GM12878 (cell line): ENCODE measurements at regions not wholly inside any gene's neighbourhood (a gene's known extent, or its start where the extent isn't known, plus 50 kb on each side); places are given as distances from the start of the nearest gene placed in this dataset.

Source experiments
- ATAC-seq: fragments of 200-7000 bp; cut with Tn5 transposase; 3 replicates; pipeline ENCODE4 v1.9.1; 2020; ENCODE audit warnings: mild to moderate bottlenecking, moderate library complexity
- BruUV-seq: library from RNA; stranded (reverse); fragments of 400-500 nt; replicated peaks from 2 replicates; lab custom pipeline; 2021; lab: Mats Ljungman, UMichigan
- CTCF ChIA-PET: fragments of 300-600 bp; sonication (Branson Sonifier 250); formaldehyde crosslinking; extraction: SDS; loops from one replicate; lab custom pipeline; 2021; ENCODE audit warnings: inconsistent platforms; lab: Yijun Ruan, JAX
- POLR2A ChIA-PET: fragments of 350-600 bp; formaldehyde crosslinking; extraction: SDS; loops from one replicate; lab custom pipeline; 2021; ENCODE audit warnings: inconsistent platforms; lab: Charles Lee
- RAD21 ChIA-PET: fragments of 300-600 bp; sonication (Branson Sonifier 250); formaldehyde crosslinking; loops from one replicate; lab custom pipeline; 2023; ENCODE audit warnings: antibody characterized with exemption; ENCODE audit not compliant: unreplicated experiment; lab: Charles Lee
- SMC1A ChIA-PET: fragments of 300-600 bp; sonication (Branson Sonifier 250); formaldehyde crosslinking; loops from one replicate; lab custom pipeline; 2023; ENCODE audit not compliant: unreplicated experiment, uncharacterized antibody; lab: Charles Lee
- DNase-seq: peaks from one replicate; pipeline ENCODE4 v3.0.0-alpha.2; 2011; ENCODE audit warnings: low read depth, low spot score
- FAIRE-seq: peaks from 3 replicates; lab custom pipeline; 2011; peaks lifted over from hg19 to GRCh38; lab: Jason Lieb, UNC
- H2AFZ ChIP-seq: 2 replicates; pipeline ENCODE4 v1.6.0; 2011; ENCODE audit warnings: low read depth, low read length, control low read depth; ENCODE audit not compliant: control insufficient read depth
- H3K27ac ChIP-seq: 2 replicates; pipeline ENCODE4 v1.5.1; 2011; ENCODE audit warnings: control low read depth; ENCODE audit not compliant: control insufficient read depth, insufficient read depth
- H3K27me3 ChIP-seq, 2 experiments: replicated peaks in 1 of 2; 2 replicates each; pipeline versions ENCODE4 v1.6.0 to v1.6.1; 2011; ENCODE audit warnings: low read length in 1 of 2; ENCODE audit not compliant: control insufficient read depth in 2 of 2, insufficient read depth in 2 of 2
- H3K36me3 ChIP-seq, 2 experiments: 2 replicates each; pipeline ENCODE4 v1.5.1; 2011; ENCODE audit warnings: low read length in 1 of 2; ENCODE audit not compliant: control insufficient read depth in 2 of 2, insufficient read depth in 2 of 2
- H3K4me1 ChIP-seq: 2 replicates; pipeline ENCODE4 v1.6.1; 2011; ENCODE audit warnings: mild to moderate bottlenecking, low read length, moderate library complexity, mixed read lengths; ENCODE audit not compliant: control insufficient read depth, insufficient read depth
- H3K4me2 ChIP-seq: 2 replicates; pipeline ENCODE4 v1.6.0; 2011; ENCODE audit warnings: control low read depth; ENCODE audit not compliant: control insufficient read depth, insufficient read depth
- H3K4me3 ChIP-seq: fragments of 200-600 bp; sonication (generic); 2 replicates; pipeline ENCODE4 v1.5.1; 2016
- H3K79me2 ChIP-seq: 2 replicates; pipeline ENCODE4 v1.6.0; 2011; ENCODE audit warnings: low read length; ENCODE audit not compliant: control insufficient read depth, insufficient read depth
- H3K9ac ChIP-seq: 2 replicates; pipeline ENCODE4 v1.8.0; 2011; ENCODE audit warnings: low read length, control low read depth, mixed read lengths; ENCODE audit not compliant: control insufficient read depth, insufficient read depth
- H3K9me3 ChIP-seq: replicated peaks from 3 replicates; pipeline ENCODE4 v1.5.1; 2011; ENCODE audit warnings: mild to moderate bottlenecking, low read length; ENCODE audit not compliant: control insufficient read depth, insufficient read depth
- H4K20me1 ChIP-seq: 2 replicates; pipeline ENCODE4 v1.6.0; 2011; ENCODE audit not compliant: control insufficient read depth, insufficient read depth
- CHD1 ChIP-seq: IDR thresholded peaks from 2 replicates; pipeline ENCODE4 v1.6.1; 2012; ENCODE audit warnings: low read depth, low read length, improper control_type of control experiment
- KAT2A ChIP-seq: conservative IDR thresholded peaks from 2 replicates; pipeline ENCODE4 v1.6.1; 2011; ENCODE audit warnings: low read depth, low read length; ENCODE audit not compliant: control insufficient read depth
- MEF2B ChIP-seq: fragments of 450-650 bp; IDR thresholded peaks from 2 replicates; pipeline ENCODE4 v1.6.1; 2018; ENCODE audit warnings: mild to moderate bottlenecking, moderate library complexity; ENCODE audit not compliant: partially characterized antibody, poor library complexity, severe bottlenecking
- NBN ChIP-seq: fragments of 450-650 bp; IDR thresholded peaks from 2 replicates; pipeline ENCODE4 v1.6.1; 2016
- NR2C2 ChIP-seq: IDR thresholded peaks from 2 replicates; pipeline ENCODE4 v1.6.1; 2011; ENCODE audit warnings: borderline replicate concordance, low read depth; ENCODE audit not compliant: control insufficient read depth, insufficient read length
- NRF1 ChIP-seq: conservative IDR thresholded peaks from 2 replicates; pipeline ENCODE4 v1.6.1; 2011; ENCODE audit warnings: mild to moderate bottlenecking, low read depth, low read length, improper control_type of control experiment
- SREBF1 ChIP-seq: IDR thresholded peaks from 2 replicates; pipeline ENCODE4 v1.6.1; 2012; ENCODE audit warnings: mild to moderate bottlenecking, low read length
- SREBF2 ChIP-seq: IDR thresholded peaks from 2 replicates; pipeline ENCODE4 v1.6.1; 2012; ENCODE audit warnings: mild to moderate bottlenecking, low read length
- TAF1 ChIP-seq: IDR thresholded peaks from 2 replicates; pipeline ENCODE4 v1.6.1; 2011; ENCODE audit warnings: mild to moderate bottlenecking, low read depth, low read length, borderline replicate concordance
- ZNF622 ChIP-seq: fragments of 450-650 bp; IDR thresholded peaks from 2 replicates; pipeline ENCODE4 v1.6.1; 2017; ENCODE audit warnings: mild to moderate bottlenecking, inconsistent platforms
- WGBS: methylation state at CpG from one replicate; pipeline ENCODE4 v1.1.6; 2016; ENCODE audit warnings: low lambda C conversion rate; ENCODE audit not compliant: insufficient replicate concordance, insufficient coverage; ENCODE audit errors: missing lambda C conversion rate; 5-methylcytosine and 5-hydroxymethylcytosine counted together
- in situ Hi-C: fragments of 300-500 bp; cut with MboI; formaldehyde crosslinking; loops from 9 replicates; pipeline ENCODE4 v1.14.3; 2018; ENCODE audit warnings: mixed read lengths
- intact Hi-C: fragments of 100-400 bp; cut with micrococcal nuclease; formaldehyde crosslinking; loops from one replicate; pipeline ENCODE4 v1.14.2; 2022; ENCODE audit not compliant: unreplicated experiment
- TF ChIP-seq, protein P1 (sequence below): IDR thresholded peaks from 2 replicates; pipeline ENCODE4 v1.6.1; 2011; ENCODE audit warnings: low read depth, low read length, improper control_type of control experiment, borderline replicate concordance
- TF ChIP-seq, protein P2 (sequence below): fragments of 450-650 bp; IDR thresholded peaks from 2 replicates; pipeline ENCODE4 v1.6.1; 2017; ENCODE audit warnings: low read depth, mild to moderate bottlenecking, moderate library complexity

DNA sequence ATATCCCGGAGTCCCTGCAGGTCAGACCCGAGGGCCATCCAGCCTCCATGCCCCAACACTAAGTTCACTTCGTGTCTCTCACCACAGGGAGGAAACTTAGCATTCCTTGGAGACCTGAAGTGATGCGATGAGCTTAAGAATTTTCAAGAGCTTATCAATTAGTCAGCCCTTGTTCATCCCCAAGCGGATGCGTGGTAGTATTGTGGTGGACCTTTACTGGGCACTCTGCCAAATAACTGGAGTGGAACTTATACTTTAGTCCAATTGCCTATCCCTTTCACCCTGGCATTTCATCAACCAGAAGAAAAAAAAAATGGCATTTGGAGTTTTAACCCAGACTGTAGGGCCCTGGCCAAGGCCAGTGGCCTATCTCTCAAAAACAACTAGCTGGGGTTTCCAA, 137.1 kb downstream of the RELL1 start:
- Histone ChIP-seq H3K9ac (no peak overlapping the region), H3K4me2 (no peak overlapping the region), H3K27ac (no peak overlapping the region), H3K4me3 (no peak overlapping the region), H3K9me3 (no peaks in the 10 kb centered on the region; the same call in 1 of the 3 replicates), H2AFZ (no peak overlapping the region), H3K27me3 (no peaks in the 10 kb centered on the region), H3K36me3 (no peaks in the 10 kb centered on the region), H3K4me1 (no peaks in the 10 kb centered on the region), H3K79me2 (no peaks in the 10 kb centered on the region), H4K20me1 (no peaks in the 10 kb centered on the region)
- TF ChIP-seq SREBF1 (no peak), CHD1 (no peak), SREBF2 (no peak), MEF2B (no peak), NR2C2 (no peak)
- TF ChIP-seq, protein P1, sequence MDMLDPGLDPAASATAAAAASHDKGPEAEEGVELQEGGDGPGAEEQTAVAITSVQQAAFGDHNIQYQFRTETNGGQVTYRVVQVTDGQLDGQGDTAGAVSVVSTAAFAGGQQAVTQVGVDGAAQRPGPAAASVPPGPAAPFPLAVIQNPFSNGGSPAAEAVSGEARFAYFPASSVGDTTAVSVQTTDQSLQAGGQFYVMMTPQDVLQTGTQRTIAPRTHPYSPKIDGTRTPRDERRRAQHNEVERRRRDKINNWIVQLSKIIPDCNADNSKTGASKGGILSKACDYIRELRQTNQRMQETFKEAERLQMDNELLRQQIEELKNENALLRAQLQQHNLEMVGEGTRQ: no peak
- intact Hi-C loops (no loop called here), in situ Hi-C loops (no loop called here)
- BruUV-seq: no TSS peak
- POLR2A ChIA-PET: no interaction called here
- FAIRE-seq (no peak), ATAC-seq (no peak), DNase-seq (no peak)
- CTCF ChIA-PET: no interaction called here
- SMC1A ChIA-PET: no interaction called here
- RAD21 ChIA-PET: no interaction called here
- WGBS: 40% methylated on average over 6 of the region's 6 CpGs

- ATAC-seq (no peak), FAIRE-seq (no peak), DNase-seq (no peak)
- Histone ChIP-seq H3K79me2 (no peaks in the 10 kb centered on the region), H3K36me3 (no peaks in the 10 kb centered on the region), H3K27me3 (no peaks in the 10 kb centered on the region), H3K4me1 (no peaks in the 10 kb centered on the region), H3K9ac (no peak overlapping the region), H2AFZ (no peak overlapping the region), H3K27ac (no peak overlapping the region), H4K20me1 (no peaks in the 10 kb centered on the region), H3K4me2 (no peak overlapping the region), H3K4me3 (no peak overlapping the region)
- RAD21 ChIA-PET: no interaction called here
- SMC1A ChIA-PET: interaction anchor here (0.7 kb wide), 1 partner anchor 158 kb away, joined by 3 read pairs; no protein-coding TSS in a partner anchor
- POLR2A ChIA-PET: no interaction called here
- WGBS: 81% methylated on average over 12 of the region's 12 CpGs
- CTCF ChIA-PET: no interaction called here
- in situ Hi-C loops: no loop called here
- intact Hi-C loops: no loop called here
- no TSS peak for BruUV-seq
- TF ChIP-seq, protein P2, sequence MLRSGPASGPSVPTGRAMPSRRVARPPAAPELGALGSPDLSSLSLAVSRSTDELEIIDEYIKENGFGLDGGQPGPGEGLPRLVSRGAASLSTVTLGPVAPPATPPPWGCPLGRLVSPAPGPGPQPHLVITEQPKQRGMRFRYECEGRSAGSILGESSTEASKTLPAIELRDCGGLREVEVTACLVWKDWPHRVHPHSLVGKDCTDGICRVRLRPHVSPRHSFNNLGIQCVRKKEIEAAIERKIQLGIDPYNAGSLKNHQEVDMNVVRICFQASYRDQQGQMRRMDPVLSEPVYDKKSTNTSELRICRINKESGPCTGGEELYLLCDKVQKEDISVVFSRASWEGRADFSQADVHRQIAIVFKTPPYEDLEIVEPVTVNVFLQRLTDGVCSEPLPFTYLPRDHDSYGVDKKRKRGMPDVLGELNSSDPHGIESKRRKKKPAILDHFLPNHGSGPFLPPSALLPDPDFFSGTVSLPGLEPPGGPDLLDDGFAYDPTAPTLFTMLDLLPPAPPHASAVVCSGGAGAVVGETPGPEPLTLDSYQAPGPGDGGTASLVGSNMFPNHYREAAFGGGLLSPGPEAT: no peak
- no peak for TF ChIP-seq NRF1
- TF ChIP-seq TAF1: no peak
- no peak for TF ChIP-seq ZNF622
- TF ChIP-seq NBN: no peak
- no peak for TF ChIP-seq KAT2A
- TF ChIP-seq, all 136 proteins: peak for 0
- no peaks in the 10 kb centered on the region; the same call in 1 of the 3 replicates for H3K9me3 ChIP-seq
Measured at GRCh38 chr4:37546586-37546985, 139.6 kb downstream of the RELL1 start.
